Activated T-helper 2 cell treated with anti-CD3 and anti-CD28 coated beads, Interferon-gamma antibody, Interleukin-2, Interleukin-4, amounts not matched to agents 10 μg/mL and 5 μg/mL and 100 μg/mL, durations not matched to agents 14 hours and 24 hours and 36 hours (primary cell): ENCODE measurements at regions not wholly inside any gene's neighbourhood (a gene's known extent, or its start where the extent isn't known, plus 50 kb on each side); places are given as distances from the start of the nearest gene placed in this dataset.

Experiments used
- DNase-seq: peaks from one replicate; pipeline ENCODE4 v3.0.0; 2021; ENCODE audit warnings: low spot score
- H3K27ac Mint-ChIP-seq: one replicate; pipeline ENCODE4 v1.8.0; 2021; ENCODE audit warnings: mixed read lengths
- H3K27me3 Mint-ChIP-seq: one replicate; pipeline ENCODE4 v1.8.0; 2021; ENCODE audit warnings: low read depth, mixed read lengths
- H3K36me3 Mint-ChIP-seq: one replicate; pipeline ENCODE4 v1.8.0; 2021; ENCODE audit warnings: low read depth, mixed read lengths
- H3K4me1 Mint-ChIP-seq: one replicate; pipeline ENCODE4 v1.8.0; 2021; ENCODE audit warnings: low read depth, mixed read lengths
- H3K4me3 Mint-ChIP-seq: one replicate; pipeline ENCODE4 v1.8.0; 2021; ENCODE audit warnings: low read depth, mild to moderate bottlenecking, moderate library complexity, mixed read lengths
- H3K9me3 Mint-ChIP-seq: one replicate; pipeline ENCODE4 v1.8.0; 2021; ENCODE audit warnings: mixed read lengths
- intact Hi-C: fragments of 100-400 bp; cut with micrococcal nuclease; formaldehyde crosslinking; loops from one replicate; pipeline ENCODE4 v1.15.1; 2023

DNA sequence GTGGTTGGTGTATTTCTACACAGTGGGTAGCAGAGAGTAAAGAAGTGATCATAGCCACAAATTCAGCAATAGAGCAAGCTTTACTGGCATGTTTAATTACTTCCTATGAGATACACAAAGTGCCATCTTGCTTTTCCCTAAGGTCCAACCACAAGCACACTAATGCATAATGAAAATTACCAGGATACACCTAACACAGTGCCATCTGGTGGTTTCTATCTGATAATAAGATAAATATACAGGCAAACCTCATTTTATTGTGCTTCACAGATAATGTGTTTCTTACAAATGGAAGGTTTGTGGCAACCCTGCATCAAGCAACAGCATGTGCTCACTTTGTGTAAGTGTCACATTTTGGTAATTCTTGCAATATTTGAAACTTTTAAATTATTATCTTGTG lies 223.0 kb downstream of the NSUN3 start:
- H3K9me3 Mint-ChIP-seq, result no peaks in the 10 kb centered on the region
- no peaks in the 10 kb centered on the region for H3K4me1 Mint-ChIP-seq
- DNase-seq, result no peak
- no peak overlapping the region for H3K4me3 Mint-ChIP-seq
- intact Hi-C loops, result no loop called here
- no peaks in the 10 kb centered on the region for H3K36me3 Mint-ChIP-seq
- H3K27me3 Mint-ChIP-seq, result no peaks in the 10 kb centered on the region
- no peak overlapping the region for H3K27ac Mint-ChIP-seq

GRCh38 chr3:94291686-94292085 lies 228.8 kb downstream of the NSUN3 start:
- DNase-seq, result no peak
- no peaks in the 10 kb centered on the region for H3K9me3 Mint-ChIP-seq
- no peaks in the 10 kb centered on the region for H3K27me3 Mint-ChIP-seq
- no peaks in the 10 kb centered on the region for H3K4me1 Mint-ChIP-seq
- H3K36me3 Mint-ChIP-seq, result no peaks in the 10 kb centered on the region
- intact Hi-C loops, result no loop called here
- H3K27ac Mint-ChIP-seq, result no peak overlapping the region
- no peak overlapping the region for H3K4me3 Mint-ChIP-seq

GRCh38 chr3:94292151-94292550 lies 229.3 kb downstream of the NSUN3 start:
- intact Hi-C loops, result no loop called here

DNA sequence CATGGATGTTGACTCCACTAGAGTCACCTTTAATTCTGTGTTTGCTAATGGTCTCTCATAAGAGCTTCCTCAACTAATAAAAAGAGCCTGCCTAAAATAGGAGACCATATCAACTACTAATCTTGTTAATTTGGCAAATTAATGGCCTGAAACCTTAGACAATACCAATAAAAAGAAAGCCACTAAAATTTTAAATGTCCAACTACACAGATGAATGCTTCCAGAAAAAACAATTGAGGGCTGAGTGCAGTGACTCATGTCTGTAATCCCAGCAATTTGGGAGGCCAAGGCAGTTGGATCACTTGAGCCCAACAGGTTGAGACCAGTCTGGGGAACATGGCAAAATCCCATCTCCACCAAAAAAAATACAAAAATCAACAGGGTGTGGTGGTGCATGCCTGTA lies 230.9 kb downstream of the NSUN3 start:
- no peak for DNase-seq
- Mint-ChIP-seq H3K36me3 (no peaks in the 10 kb centered on the region), H3K4me3 (no peak overlapping the region), H3K4me1 (no peaks in the 10 kb centered on the region), H3K9me3 (no peaks in the 10 kb centered on the region), H3K27me3 (no peaks in the 10 kb centered on the region), H3K27ac (no peak overlapping the region)
- intact Hi-C loops, result no loop called here

More at GRCh38 chr3:94292151-94292550, 229.3 kb downstream of the NSUN3 start:
- no peak overlapping the region for H3K27ac Mint-ChIP-seq
- H3K4me3 Mint-ChIP-seq, result no peak overlapping the region
- H3K9me3 Mint-ChIP-seq, result no peaks in the 10 kb centered on the region
- no peaks in the 10 kb centered on the region for H3K36me3 Mint-ChIP-seq
- no peak for DNase-seq
- no peaks in the 10 kb centered on the region for H3K4me1 Mint-ChIP-seq
- H3K27me3 Mint-ChIP-seq, result no peaks in the 10 kb centered on the region

- H3K9me3 Mint-ChIP-seq, result no peaks in the 10 kb centered on the region
- DNase-seq, result no peak
- H3K4me3 Mint-ChIP-seq, result no peak overlapping the region
- no peak overlapping the region for H3K27ac Mint-ChIP-seq
- H3K4me1 Mint-ChIP-seq, result no peaks in the 10 kb centered on the region
- no peaks in the 10 kb centered on the region for H3K36me3 Mint-ChIP-seq
- intact Hi-C loops, result no loop called here
- H3K27me3 Mint-ChIP-seq, result no peaks in the 10 kb centered on the region
These were observed 231.9 kb downstream of the NSUN3 start for GRCh38 chr3:94294806-94295205.

DNA sequence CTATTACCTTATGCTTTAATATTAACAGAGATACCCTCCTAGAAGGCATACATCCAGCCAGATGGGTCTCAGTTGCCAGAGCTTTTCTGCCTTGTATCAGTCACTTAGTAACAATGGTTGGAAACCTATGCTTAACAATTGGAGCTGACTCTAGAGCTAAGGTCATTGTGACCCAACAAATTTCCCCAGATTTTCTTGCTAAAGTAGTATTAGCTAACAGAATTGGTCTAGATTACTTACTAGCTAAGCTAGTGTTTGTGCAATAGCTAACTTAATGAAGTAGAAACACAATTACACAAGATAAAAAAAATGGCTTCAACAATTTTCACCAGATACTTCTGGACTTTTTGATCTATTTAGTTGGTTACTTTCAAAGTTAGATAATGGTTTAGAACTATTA lies 236.9 kb downstream of the NSUN3 start:
- intact Hi-C loops, result no loop called here
- H3K27ac Mint-ChIP-seq, result no peak overlapping the region
- H3K9me3 Mint-ChIP-seq, result no peaks in the 10 kb centered on the region
- no peak for DNase-seq
- no peaks in the 10 kb centered on the region for H3K36me3 Mint-ChIP-seq
- H3K4me3 Mint-ChIP-seq, result no peak overlapping the region
- H3K27me3 Mint-ChIP-seq, result no peaks in the 10 kb centered on the region
- no peaks in the 10 kb centered on the region for H3K4me1 Mint-ChIP-seq

- Mint-ChIP-seq H3K27ac (no peak overlapping the region), H3K36me3 (no peaks in the 10 kb centered on the region), H3K4me1 (no peaks in the 10 kb centered on the region), H3K9me3 (no peaks in the 10 kb centered on the region), H3K4me3 (no peak overlapping the region), H3K27me3 (no peaks in the 10 kb centered on the region)
- intact Hi-C loops, result no loop called here
- no peak for DNase-seq
These were observed 238.5 kb downstream of the NSUN3 start for GRCh38 chr3:94301366-94301765.

GRCh38 chr3:94303266-94303665 lies 240.4 kb downstream of the NSUN3 start:
- Mint-ChIP-seq H3K4me3 (no peak overlapping the region), H3K27me3 (no peaks in the 10 kb centered on the region), H3K27ac (no peak overlapping the region), H3K4me1 (no peaks in the 10 kb centered on the region), H3K9me3 (no peaks in the 10 kb centered on the region), H3K36me3 (no peaks in the 10 kb centered on the region)
- intact Hi-C loops, result no loop called here
- DNase-seq, result no peak

DNA sequence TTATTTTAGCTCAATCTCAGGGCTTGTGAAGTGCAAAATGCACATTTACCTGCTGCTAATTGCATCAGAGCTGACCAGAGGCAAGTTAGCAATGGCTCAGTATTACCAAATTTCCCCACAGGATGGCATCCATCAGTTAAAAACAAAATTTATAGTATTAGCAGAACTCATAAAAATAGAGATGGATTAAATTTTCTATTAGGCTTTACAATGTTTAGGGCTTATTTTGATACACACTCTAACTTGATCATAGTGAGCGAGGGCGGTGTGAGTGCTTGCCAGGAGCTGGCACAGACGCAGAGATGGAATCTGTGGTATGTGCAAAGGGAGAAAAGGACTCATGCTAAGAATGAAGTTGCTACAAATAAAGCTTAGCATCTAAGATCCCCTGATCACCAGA lies 241.0 kb downstream of the NSUN3 start:
- Mint-ChIP-seq H3K36me3 (no peaks in the 10 kb centered on the region), H3K9me3 (no peaks in the 10 kb centered on the region), H3K4me1 (no peaks in the 10 kb centered on the region), H3K4me3 (no peak overlapping the region), H3K27me3 (no peaks in the 10 kb centered on the region), H3K27ac (no peak overlapping the region)
- intact Hi-C loops, result no loop called here
- no peak for DNase-seq

DNA sequence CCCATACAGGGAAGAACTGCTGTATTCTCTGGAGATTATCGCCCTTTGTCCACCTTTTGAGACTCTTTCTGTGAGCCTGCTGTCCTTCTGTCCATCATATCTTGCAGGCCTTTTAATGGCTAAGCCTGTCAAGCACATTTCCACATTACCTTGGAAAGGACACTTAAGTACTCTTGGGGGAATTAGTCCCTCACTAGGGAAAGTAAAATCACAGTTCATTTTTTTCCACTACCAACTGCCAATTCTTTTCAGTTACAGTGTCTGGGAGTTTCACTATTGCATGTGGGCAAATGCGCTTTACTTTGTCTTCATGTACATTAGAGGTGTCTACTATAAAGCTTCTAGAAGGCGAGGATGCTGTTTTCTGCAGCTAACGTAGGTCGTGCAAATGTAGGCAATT lies 242.1 kb downstream of the NSUN3 start:
- no peak for DNase-seq
- intact Hi-C loops, result no loop called here
- H3K27ac Mint-ChIP-seq, result no peak overlapping the region
- no peak overlapping the region for H3K4me3 Mint-ChIP-seq
- no peaks in the 10 kb centered on the region for H3K36me3 Mint-ChIP-seq
- no peaks in the 10 kb centered on the region for H3K27me3 Mint-ChIP-seq
- no peaks in the 10 kb centered on the region for H3K9me3 Mint-ChIP-seq
- H3K4me1 Mint-ChIP-seq, result no peaks in the 10 kb centered on the region

GRCh38 chr3:94305835-94306611 lies 243.2 kb downstream of the NSUN3 start:
- Mint-ChIP-seq H3K4me3 (no peak overlapping the region), H3K27ac (no peak overlapping the region), H3K36me3 (no peaks in the 10 kb centered on the region), H3K27me3 (no peaks in the 10 kb centered on the region), H3K4me1 (no peaks in the 10 kb centered on the region), H3K9me3 (no peaks in the 10 kb centered on the region)
- intact Hi-C loops, result no loop called here
- DNase-seq, result no peak

DNA sequence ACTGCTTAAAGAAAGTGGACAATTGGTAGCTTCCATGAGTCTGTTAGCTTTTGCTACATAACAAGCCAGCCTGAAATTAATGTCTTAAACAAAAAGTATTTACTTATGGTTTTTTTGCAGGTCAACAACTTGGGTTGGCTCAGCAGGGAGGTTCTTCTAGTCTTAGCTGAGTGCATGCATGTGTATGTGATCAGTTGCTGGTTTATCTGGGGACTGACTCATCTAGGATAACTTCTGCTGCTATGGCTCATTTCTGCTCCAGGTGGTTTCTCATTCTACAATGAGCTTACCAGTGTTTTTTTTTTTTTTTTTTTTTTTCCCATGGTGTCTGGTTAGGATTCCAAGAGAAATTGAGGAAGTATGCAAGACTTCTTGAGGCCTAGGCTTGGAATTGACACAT lies 244.7 kb downstream of the NSUN3 start:
- no peaks in the 10 kb centered on the region for H3K27me3 Mint-ChIP-seq
- DNase-seq, result no peak

GRCh38 chr3:94308767-94309166 lies 245.9 kb downstream of the NSUN3 start:
- Mint-ChIP-seq H3K4me3 (no peak overlapping the region), H3K36me3 (no peaks in the 10 kb centered on the region), H3K27ac (no peak overlapping the region), H3K9me3 (no peaks in the 10 kb centered on the region), H3K27me3 (no peaks in the 10 kb centered on the region), H3K4me1 (no peaks in the 10 kb centered on the region)
- DNase-seq, result no peak
- intact Hi-C loops, result no loop called here

More for the DNA sequence above, 244.7 kb downstream of the NSUN3 start:
- H3K36me3 Mint-ChIP-seq, result no peaks in the 10 kb centered on the region
- H3K4me1 Mint-ChIP-seq, result no peaks in the 10 kb centered on the region
- no peak overlapping the region for H3K4me3 Mint-ChIP-seq
- intact Hi-C loops, result no loop called here
- no peaks in the 10 kb centered on the region for H3K9me3 Mint-ChIP-seq
- no peak overlapping the region for H3K27ac Mint-ChIP-seq
